GM20431 (cell line): ENCODE measurements at regions not wholly inside any gene's neighbourhood (a gene's known extent, or its start where the extent isn't known, plus 50 kb on each side); places are given as distances from the start of the nearest gene placed in this dataset.
"Not testable (repeated sequence)": the region's sequence is repeated elsewhere in the genome, so short reads cannot be mapped to it uniquely, and the experiment has no call there.

ENCODE experiments used
- in situ Hi-C: fragments of 300-500 bp; cut with MseI, MboI; formaldehyde crosslinking; loops from one replicate; pipeline ENCODE4 v1.15.0; 2020; ENCODE audit warnings: low sequenced_read_pairs; ENCODE audit not compliant: unreplicated experiment

DNA sequence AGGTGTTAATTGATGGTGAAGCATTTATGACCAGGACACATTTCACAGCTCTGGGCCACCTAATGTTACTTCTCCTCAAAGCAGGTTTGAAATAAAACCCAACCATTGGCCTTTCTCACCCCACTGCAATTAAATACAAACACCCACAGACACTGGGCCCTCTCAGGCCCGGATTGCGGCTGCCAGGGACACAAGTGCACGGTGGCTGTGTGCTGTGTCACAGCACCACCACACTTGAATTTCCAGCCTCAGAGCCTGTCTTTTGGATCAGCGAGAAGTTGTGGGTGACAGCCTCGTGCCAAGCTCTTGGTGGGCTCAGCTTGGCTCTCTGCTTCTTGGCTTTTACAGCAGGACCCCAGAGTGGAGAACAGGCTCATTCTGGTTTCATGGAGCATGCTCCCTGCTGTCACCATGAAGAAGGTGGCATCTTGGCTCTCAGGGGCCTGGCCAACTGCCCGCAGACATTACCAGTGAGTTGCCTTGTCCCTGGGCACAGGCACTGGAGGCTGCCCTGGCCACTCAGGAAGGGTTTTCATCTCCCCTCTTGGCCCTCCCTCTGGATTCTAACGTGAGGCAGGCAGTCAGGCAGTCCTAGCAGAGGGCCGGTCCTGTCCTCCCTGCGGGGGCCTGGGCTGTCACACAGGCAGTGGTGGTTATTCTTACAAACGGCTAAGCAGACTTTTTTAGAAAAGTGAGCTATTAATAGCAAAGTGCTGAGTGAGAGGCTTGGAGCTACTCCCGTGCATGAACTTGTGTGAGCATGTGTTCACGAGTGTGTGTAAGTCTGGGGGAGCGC is 234.5 kb downstream of the BCL2L11 start:
- in situ Hi-C loops = not testable (repeated sequence)

DNA sequence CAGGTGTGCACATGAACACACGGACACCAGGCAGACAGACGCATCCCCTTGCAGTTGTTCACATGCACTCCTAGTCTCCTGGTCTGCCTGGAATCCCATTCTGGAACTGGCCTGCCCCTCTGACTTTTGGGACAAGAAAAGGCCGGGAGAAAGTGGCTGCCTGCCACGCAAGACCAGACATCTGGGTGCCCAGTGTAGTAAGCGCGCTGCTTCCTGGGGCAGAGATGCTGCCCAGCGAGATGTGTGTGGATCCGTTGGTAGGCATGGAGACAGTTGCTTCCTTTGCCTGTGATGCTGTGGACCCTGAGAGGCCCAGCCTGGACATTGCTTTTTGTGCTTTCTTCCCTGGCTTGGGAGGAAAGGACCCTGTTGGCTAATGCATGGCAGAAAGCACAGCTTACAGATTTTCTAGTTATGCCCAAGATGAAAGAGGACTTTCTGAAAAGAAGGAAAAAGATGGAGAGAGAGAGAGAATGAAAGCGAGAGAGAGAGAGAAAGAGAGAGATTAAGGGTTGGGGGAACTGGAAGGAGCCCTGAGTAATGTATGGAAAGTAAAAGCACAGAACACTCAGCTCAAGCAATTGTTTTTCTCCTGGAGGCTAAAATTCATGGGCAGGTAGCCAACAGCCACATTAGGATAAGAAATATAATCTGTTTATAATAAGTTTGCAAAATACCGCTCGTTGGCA is 235.3 kb downstream of the BCL2L11 start:
- in situ Hi-C loops = not testable (repeated sequence)

DNA sequence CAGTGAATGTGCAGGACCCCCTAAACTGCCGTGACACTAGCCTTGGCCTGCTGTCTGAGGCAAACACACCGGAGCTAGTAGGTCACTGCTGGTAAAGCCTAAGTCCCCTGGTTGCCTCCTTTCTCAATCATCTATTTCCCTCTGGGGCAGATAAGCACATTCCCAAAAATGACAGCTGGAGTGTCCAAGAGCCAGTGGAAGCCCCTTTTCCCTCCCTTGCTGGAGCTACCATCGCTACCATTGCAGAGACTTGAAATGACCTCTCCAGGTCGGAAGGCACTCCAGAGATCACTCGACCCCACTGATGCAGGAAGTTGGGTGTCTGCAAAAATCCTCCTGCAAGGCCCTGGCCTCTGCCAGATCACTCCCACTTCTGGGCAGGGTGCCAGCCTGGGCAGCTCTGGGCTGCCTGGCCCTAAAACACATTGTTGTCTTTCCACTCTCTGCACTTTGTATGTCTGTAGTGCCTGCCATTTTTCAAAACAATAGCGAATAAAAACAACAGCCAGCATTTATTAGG is 235.9 kb downstream of the BCL2L11 start:
- in situ Hi-C loops = not testable (repeated sequence)

DNA sequence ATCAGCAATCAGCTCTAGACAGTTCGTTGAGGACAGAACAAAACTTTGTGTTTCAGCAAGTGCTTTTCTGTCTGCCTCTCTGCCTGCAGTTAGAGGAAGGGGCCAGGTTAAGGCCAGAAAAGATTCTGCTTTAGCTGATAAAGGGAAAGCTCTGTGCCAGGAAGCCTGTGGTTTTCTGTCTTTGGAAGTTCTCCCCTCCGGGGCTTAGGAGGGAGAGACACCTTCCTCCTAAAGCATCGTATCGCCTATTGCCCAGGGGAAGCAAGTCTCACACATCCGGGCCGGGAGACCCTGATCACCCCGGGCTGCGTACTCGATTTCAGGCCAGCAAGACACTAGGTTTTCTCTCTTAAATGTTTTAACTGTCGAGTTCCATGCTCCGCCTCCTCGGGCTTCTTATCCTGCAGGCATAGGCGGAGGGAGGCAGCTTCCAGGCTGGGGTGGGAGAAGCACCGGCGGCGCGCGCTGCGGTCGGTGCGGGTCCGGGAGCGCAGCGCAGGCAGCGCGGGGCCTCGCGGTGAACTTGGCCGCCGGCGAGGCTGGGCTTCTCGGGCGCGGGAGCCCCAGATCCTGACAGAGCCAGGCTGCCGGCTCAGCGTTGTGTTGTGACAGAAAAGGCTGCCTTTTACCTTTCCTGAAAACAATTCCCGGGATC is 245.4 kb downstream of the BCL2L11 start:
- in situ Hi-C loops = not testable (repeated sequence)

DNA sequence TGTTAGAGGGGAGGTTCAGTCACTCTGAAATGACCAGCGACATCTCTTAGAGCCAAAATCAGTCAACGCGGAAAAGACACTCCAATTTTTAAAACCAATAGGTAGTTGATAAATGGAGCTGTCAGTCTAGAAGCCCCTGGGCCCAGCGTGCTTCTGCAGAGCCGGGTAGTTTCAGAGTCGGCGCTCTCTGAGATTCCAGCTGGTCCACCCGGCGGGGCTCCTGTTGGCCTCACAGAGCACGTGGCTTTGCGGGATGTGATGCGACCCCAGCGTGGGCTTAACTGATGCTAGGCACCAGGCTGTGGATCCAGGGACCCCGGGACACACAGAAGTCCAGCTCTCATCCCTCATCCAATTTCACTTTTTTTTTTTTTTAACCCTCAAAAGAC is 245.9 kb downstream of the BCL2L11 start:
- in situ Hi-C loops = not testable (repeated sequence)

DNA sequence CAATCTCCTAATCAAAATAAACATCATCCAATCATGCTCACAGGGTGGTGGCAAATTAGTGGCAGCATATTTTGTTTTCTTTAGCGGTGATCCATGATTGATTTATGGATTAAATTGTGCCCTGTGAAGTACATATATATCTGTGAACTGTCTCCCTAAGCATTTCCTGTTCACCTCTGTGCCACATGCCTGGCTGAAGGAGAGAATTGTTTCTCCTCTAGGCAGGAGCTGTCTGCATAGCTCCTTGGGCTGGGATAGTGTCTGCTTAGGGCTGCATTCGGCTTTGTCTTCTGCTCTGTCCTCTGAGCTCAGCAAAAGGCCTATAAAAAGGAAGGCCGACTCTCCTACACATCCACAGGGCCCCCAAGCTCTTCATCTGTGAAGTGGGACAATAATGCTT is 246.4 kb downstream of the BCL2L11 start:
- in situ Hi-C loops = not testable (repeated sequence)

DNA sequence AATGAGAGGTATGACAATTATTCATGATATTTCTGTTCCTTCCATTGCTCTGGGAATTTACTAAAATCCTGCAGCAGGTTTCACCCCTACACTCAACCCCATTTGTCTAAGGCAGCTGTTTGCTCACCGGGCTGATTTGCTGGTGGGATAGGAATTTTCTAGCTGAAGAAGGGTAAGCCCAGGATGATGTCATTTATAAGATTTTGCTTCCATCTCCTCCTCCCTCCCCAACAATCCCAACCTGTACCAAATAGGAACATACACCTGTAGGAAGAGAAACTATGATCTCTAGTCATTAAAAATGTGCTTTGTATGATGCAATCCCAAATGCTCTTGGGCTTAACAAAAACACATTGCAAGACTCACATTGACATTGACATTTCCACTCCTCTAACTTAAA is 247.2 kb downstream of the BCL2L11 start:
- in situ Hi-C loops = not testable (repeated sequence)

DNA sequence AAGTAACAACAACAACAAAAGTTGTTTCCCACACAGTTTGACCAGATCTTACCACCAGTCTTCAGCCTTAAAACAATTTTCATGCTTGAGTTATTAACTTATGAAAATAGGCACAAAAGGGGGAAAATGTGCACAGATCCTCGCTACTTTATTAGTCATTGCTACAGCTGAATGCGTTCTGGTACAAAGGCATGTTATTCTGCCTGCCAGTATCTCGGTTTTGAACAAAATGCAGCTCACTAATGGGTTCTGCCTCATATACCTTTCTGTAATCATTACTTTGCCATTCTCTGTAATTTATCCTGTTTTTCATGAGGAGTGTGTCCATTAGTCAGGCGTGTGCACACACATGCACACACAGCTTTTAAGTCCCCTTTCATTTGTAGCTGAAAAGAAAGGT is 247.6 kb downstream of the BCL2L11 start:
- in situ Hi-C loops = not testable (repeated sequence)

DNA sequence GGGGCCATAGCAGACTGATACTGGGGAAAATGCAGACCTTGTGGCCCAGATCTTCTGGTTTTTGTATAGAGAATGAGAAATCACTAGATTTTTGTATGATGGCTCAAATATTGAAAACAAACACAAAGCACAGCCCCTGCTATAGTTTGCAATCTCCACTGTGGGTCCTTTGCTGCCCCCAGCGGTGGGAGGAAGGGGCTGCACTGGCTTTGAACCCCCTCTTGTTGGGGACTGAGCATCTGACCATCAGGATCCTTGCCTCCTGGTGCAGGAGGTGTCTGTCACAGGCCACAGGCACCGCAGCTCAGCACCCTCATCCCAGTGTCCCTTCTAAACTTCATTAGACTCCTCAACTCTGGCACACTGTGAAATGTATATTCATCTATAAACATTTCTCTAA is 252.3 kb downstream of the BCL2L11 start:
- in situ Hi-C loops = not testable (repeated sequence)

DNA sequence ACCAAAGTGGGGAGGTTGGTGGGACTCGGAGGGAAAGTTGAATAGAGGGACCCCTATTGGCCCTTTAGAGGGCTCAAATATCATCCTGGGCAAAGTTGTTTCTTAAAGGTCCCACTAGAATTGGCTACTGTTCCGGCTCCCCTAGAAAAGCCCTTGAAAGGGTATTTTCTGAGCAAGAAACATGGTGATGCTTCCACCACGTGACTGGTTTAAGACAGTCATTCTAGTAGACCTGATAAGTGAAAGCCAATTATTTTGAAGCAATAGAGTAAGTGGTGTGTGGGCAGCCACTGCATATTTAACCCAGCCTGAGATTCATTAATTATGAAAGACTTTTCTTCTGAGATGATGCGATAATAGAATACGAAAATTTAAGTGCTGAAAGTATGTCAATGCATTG is 253.3 kb downstream of the BCL2L11 start:
- in situ Hi-C loops = not testable (repeated sequence)

DNA sequence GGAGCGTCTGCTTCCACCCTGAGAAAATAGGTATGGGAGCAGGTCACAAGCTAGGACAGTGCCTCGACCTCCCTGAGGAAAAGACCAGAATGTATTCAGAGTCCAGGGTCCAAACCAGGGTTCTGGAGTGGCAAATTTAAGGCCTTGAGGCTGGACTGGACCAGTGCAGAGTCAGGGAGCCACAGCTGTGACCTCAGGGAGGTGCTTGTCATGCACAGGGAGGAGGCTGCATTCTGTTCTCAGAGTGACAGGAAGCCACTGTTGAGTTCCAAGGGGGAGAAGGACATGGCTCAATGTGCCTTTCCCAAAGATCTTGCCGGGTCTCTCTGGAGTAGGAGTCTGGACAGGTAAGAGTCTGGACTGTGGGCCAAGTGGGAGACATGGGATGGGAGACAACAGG is 254.0 kb downstream of the BCL2L11 start:
- in situ Hi-C loops = not testable (repeated sequence)

DNA sequence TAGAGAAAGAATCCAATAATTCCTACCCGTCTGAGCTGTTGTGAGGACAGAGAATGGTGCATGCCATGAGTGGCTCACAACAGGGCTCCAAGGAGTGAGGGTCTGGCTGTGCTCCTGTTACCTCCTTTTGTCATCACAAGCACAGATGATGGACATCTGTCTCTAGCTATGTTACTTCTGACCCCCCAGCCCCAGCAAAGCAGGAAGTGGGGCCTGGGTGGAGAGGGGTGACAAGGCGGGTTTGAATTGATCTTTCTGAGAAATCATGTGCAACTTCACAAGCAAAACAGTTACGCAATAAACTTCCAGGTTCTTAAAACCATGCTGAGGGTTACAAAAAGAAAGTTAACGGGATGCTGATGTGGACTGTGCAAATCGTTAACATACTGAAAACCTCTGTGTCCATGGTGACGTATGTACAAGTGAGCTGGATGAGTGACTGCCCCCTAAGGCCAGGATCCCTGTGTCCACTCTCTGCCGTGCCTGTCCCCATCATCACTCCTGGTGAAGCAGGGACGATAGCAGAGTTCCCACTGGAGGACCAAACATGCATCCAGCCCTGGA is 254.7 kb downstream of the BCL2L11 start:
- in situ Hi-C loops = not testable (repeated sequence)

DNA sequence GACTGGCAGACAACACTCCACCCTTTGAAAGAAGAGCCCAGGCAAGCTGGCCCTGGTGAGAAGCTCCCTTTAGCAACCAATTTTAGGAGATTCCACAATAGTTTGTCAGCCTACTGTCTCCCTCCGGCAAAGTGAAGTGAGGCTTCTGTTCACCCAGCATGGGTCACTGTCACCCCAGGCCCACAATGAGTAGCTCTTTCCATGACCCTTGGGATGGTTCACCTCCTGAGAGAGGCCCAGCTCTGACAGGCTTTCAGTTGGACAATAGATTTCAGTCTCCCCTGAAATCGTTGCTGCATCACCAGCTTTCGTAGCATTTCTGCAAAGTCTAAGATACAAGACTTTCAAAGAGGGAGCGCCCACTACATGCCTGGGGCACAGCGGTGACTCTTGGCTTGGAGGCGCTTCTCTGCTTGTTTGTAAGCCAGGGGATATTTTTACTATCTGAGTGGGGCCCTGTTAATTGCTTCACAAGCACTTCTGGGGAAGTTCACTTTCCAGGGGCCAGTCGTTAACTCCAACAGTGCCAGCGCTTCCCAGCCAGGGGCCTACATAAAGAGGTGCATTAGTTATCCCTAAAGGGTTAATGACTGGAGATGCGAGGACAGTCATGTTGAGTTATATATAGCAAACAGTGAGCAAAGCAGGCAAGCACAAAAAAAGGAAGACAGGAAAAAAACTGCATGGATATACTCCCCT is 255.7 kb downstream of the BCL2L11 start:
- in situ Hi-C loops = not testable (repeated sequence)

DNA sequence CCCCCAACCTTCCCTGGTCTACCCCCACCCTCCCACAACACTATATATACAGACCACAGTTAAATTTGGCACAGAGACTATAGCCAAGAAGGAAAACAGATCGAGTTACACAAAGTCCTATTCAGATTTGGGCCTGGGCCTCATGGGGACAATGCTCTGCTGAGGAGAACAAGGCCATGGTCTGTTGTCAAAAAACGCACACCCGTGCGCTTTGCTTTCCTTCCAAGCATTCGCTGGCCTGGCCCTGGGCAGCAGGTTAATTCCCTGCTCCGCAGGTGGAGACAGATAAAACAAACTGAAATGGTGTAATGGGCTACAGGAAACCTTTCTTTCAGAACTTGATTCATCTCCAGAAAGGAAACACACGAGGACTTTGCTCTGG is 256.2 kb downstream of the BCL2L11 start:
- in situ Hi-C loops = not testable (repeated sequence)

DNA sequence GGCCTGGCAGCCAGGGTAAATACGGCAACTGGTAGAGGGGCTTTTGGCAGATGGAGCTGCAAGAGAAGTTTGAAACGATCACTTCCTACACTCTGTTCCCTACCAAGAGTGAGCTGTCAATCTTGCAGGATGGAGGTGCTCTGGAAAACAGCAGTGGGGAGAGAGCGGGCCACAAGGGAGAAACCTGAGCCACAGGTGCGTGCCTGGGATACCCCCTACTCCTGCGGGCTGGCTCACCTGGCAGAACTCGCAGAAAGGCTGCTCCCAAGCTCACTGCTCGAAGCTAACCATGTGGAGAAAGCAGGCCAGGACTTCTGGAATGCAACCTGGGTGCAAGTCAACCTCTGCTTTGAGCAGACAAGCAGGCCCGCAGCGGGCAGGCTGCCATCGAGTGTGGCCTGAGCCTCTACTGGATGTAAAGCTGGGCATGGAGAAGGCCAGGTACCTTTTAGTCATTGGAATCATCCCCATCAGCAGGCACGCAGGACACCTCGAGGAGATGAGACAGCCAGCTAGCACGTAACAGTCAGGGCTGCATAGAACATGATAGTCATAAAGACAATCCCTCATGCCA is 256.8 kb downstream of the BCL2L11 start:
- in situ Hi-C loops = not testable (repeated sequence)

DNA sequence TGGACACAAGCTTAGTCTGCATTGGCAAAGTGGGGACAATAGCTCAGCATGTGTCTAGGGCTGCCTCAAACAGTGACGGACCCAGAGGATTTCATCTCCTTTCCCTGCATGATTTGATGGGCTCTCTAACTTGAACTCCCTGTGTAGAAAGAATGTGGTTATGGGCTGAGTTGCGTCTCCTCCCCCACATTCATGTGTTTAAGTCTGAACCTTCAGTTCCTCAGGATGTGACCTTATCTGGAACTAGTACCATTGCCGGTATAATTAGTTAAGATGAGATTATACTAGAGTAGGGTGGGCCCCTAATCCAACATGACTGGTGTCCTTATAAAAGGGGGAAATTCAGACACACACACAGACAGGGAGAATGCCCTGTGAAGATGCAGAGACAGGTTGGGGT is 257.6 kb downstream of the BCL2L11 start:
- in situ Hi-C loops = not testable (repeated sequence)

DNA sequence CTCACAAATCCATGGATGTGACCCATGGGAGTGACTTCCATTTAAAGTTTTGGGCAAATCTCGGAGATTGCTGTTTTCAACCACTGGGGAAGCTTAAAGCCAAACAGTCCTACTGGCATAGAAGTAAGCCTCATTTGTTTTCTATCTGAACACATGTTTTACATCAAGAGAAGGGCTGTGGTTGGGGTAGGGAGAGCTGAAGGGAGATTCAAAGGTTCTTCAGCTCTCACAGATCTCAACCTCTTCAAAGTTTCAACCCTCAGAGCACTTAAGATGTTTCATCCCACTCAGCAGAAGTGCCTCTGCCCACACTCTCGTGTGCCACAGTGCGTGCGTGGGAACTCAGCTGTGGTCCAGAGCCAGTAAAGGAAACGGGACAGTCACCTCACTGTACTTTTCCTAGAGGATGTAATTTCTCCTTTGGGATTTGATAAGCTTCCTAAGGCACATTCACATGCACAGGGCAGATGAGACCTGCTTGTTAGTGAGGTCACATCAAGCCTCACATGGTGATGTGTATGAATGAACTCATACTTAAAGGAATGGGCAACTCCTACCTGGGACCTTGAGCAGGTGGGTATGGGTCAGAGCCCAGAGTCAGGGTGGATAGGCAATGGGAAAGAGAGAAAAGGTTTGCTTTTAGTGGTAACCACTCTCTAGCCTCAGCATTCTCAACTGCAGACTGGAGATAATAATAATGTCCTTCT is 260.2 kb downstream of the BCL2L11 start:
- in situ Hi-C loops = not testable (repeated sequence)

DNA sequence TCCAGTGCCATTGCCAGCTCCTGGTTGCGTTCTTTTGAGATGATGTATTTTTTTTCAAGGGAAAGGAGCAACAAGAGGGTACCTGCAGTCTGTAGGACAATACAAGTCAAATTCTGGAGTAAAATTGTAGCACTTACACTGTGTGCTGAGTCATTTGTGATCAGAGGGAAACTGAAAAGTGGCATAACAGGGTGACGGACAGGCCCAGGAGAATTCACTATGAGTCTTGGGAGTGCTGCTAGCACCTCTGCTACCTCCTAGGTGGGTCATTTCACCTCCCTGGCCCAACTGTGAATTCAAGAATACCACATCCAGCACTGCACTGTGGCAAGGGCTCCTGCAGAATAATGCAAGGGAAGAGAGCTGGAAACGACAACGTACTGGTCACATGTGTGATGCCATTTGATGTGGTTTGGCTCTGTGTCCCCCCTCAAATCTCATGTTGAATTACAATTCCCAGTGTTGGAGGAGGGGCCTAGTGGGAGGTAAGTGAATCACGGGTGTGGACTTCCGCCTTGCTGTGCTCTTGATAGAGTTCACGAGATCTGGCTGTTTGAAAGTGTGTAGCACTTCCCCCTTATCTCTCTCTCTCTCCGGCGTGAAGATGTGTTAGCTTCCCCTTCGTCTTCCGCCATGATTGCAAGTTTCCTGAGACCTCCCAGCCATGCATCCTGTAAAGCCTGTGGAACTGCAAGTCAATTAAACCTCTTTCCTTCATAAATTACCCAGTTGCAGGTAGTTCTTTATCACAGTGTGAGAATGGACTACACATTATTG is 261.0 kb downstream of the BCL2L11 start:
- in situ Hi-C loops = not testable (repeated sequence)
